ENCODE measurements at regions not wholly inside any gene's neighbourhood (a gene's known extent, or its start where the extent isn't known, plus 50 kb on each side); places are given as distances from the start of the nearest gene placed in this dataset.

DNA sequence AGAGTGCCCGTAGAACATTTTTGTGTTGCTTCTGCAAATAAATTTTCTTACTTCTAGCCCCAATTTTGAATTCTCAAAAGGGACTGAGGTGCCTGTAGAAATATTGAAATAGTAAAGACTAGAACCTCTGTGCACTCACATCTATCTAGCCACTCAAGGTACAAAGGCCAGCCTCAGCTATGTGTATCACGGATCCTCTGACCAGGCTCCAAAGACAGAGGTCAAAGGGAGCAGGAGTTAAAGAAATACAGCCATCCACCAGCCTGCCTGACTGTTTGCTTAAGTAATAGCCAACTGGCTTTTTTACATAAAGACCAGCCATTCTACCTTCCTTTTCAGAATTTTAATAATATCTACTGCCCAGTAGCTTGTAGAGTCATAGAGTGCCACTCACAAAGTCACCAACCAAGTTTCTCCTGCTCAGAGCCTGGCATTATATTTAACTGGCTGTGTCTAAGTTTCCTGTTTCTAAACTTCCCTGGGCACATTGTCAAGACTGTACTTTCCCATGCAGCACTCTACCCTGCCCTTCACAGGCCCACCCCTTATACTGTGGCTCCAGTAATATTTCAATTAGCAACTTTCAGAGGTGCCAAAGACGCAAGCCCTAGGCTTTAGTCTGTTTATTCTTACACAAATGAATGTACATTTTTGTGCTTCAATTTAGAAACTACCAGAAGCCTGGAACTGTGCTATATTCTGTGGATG lies 338.3 kb upstream of the NT5C1B start:
- Mint-ChIP-seq H3K9me3 (peaks cover 4% of the 10 kb centered on the region; the same call in 1 of the 2 replicates), H3K27ac (no peak overlapping the region), H3K4me1 (ENCODE audit: low read depth) (peaks cover 51% of the 10 kb centered on the region), H3K4me3 (no peak overlapping the region), H3K36me3 (ENCODE audit: low read depth) (peaks cover 5% of the 10 kb centered on the region), H3K27me3 (ENCODE audit: insufficient read depth) (no peaks in the 10 kb centered on the region)
- TF ChIP-seq, protein P1, sequence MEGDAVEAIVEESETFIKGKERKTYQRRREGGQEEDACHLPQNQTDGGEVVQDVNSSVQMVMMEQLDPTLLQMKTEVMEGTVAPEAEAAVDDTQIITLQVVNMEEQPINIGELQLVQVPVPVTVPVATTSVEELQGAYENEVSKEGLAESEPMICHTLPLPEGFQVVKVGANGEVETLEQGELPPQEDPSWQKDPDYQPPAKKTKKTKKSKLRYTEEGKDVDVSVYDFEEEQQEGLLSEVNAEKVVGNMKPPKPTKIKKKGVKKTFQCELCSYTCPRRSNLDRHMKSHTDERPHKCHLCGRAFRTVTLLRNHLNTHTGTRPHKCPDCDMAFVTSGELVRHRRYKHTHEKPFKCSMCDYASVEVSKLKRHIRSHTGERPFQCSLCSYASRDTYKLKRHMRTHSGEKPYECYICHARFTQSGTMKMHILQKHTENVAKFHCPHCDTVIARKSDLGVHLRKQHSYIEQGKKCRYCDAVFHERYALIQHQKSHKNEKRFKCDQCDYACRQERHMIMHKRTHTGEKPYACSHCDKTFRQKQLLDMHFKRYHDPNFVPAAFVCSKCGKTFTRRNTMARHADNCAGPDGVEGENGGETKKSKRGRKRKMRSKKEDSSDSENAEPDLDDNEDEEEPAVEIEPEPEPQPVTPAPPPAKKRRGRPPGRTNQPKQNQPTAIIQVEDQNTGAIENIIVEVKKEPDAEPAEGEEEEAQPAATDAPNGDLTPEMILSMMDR (IDR thresholded peaks at IDR 0.05): no peak
- DNase-seq: no peak

DNA sequence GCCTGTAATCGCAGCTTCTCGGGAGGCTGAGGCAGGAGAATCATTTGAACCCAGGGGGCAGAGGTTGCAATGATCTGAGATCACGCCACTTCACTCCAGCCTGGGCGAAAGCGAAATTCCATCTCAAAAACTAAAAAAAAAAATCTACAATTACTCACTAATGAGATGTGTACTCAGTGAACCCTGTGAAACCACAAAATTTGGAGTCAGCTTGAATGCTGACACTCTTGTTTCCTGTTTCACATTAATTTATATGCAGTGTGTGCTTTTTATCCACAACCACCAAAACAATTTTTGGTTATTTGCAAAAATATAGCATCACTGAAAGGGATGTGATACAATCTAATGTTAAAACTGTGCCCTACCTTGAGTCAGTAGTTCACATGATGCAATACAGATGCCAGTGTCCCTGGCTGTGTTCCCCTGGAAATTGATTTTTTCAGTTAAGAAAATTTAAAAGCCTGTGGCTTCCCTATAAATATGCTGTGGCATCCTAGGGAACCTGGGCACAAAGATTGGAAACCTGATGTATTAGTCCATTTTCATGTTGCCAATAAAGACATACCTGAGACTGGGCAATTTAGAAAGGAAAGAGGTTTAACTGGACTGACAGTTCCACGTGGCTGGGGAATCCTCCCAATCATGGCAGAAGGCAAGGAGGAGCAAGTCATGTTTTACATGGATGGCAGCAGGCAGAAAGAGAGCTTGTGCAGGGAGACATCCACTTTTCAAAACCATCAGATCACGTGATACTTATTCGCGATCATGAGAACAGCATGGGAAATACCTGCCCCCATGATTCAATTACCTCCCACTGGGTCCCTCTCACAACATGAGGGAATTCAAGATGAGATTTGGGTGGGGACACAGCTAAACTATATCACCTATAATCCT lies 337.5 kb upstream of the NT5C1B start:
- no peaks in the 10 kb centered on the region for H3K27me3 Mint-ChIP-seq (ENCODE audit: insufficient read depth)
- no peak for DNase-seq
- TF ChIP-seq, protein P1 (IDR thresholded peaks at IDR 0.05): no peak
- peaks cover 4% of the 10 kb centered on the region; the same call in 1 of the 2 replicates for H3K9me3 Mint-ChIP-seq
- H3K36me3 Mint-ChIP-seq (ENCODE audit: low read depth): peaks cover 5% of the 10 kb centered on the region
- peaks cover 59% of the 10 kb centered on the region for H3K4me1 Mint-ChIP-seq (ENCODE audit: low read depth)
- no peak overlapping the region for H3K4me3 Mint-ChIP-seq
- peak overlapping the region; percentile 68; the same call in 1 of the 2 replicates for H3K27ac Mint-ChIP-seq

DNA sequence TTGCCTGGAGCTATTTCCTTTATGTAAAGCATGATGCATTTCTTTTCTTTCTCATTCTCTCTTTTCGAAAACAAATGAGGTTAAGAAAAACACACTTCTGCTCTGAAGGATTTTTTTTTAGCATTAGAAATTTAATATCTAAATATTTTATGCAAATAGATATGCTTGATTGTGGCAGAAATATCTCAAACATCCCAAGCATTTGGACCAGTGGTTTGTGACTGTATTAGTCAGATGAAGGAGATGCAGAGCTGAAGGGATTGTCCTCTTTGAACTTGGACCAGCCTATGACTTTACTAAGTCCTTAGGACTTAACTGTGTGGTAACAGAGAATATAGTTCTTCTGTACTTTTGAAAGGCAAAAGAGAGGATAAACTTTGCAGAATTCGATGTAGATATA lies 335.9 kb upstream of the NT5C1B start:
- Mint-ChIP-seq H3K9me3 (peaks cover 4% of the 10 kb centered on the region; the same call in 1 of the 2 replicates), H3K27me3 (ENCODE audit: insufficient read depth) (no peaks in the 10 kb centered on the region), H3K4me3 (peak overlapping the region; percentile 45), H3K36me3 (ENCODE audit: low read depth) (peaks cover 5% of the 10 kb centered on the region), H3K27ac (peak overlapping the region; percentile 68), H3K4me1 (ENCODE audit: low read depth) (peaks cover 62% of the 10 kb centered on the region)
- peak; percentile 83 for DNase-seq
- TF ChIP-seq, protein P1 (IDR thresholded peaks at IDR 0.05): no peak

DNA sequence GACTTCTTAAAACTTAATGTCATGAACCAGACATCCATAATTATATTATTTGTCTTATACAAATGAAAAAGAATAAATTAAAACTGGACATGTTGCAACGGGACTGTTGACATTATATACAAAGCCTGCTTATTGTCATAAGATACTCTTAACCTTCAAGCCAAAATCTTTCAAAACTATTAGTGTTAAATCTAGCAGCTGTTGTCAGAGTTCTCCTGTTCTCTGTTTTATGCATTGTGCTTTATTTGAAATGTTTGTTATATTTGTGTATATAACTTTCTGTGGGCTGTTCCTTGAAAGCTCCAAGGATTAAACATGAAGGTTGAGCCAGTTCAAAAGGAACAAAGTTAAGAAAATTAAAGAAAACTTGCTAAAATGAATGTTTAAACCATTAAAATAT lies 335.5 kb upstream of the NT5C1B start:
- Mint-ChIP-seq H3K36me3 (ENCODE audit: low read depth) (peaks cover 5% of the 10 kb centered on the region), H3K9me3 (peaks cover 4% of the 10 kb centered on the region; the same call in 1 of the 2 replicates), H3K27me3 (ENCODE audit: insufficient read depth) (no peaks in the 10 kb centered on the region), H3K4me1 (ENCODE audit: low read depth) (peaks cover 62% of the 10 kb centered on the region), H3K4me3 (peak overlapping the region; percentile 26; the same call in 1 of the 2 replicates), H3K27ac (peak overlapping the region; percentile 67)
- TF ChIP-seq, protein P1 (IDR thresholded peaks at IDR 0.05): no peak
- DNase-seq: no peak

DNA sequence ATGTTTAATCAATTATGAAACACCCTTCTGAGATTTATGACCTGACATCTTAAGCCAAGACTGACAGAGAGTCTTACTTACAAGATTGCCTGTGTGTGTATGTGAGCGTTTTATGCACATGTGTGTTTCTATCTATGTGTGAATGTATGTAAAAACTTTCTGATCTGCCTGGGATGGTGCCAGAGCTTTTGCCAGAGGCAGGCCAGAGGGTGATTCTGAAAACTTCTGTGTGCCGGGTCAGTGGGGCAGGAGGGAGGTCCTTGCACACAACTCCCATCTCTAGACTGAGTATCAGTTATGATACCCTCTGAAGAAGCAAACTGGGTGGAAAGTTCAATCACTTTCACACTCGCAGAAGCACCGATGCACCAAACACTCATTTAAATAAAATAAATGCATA lies 335.0 kb upstream of the NT5C1B start:
- H3K36me3 Mint-ChIP-seq (ENCODE audit: low read depth): peaks cover 5% of the 10 kb centered on the region

More for the DNA sequence above, 335.0 kb upstream of the NT5C1B start:
- Mint-ChIP-seq H3K4me1 (ENCODE audit: low read depth) (peaks cover 62% of the 10 kb centered on the region), H3K9me3 (peaks cover 4% of the 10 kb centered on the region; the same call in 1 of the 2 replicates), H3K27ac (peak overlapping the region; percentile 63), H3K4me3 (peak overlapping the region; percentile 21), H3K27me3 (ENCODE audit: insufficient read depth) (no peaks in the 10 kb centered on the region)
- TF ChIP-seq, protein P1 (IDR thresholded peaks at IDR 0.05): no peak
- no peak for DNase-seq

All from HFFc6 (cell line).